Psoas muscle (tissue), 7 donors: ENCODE measurements at regions not wholly inside any gene's neighbourhood (a gene's known extent, or its start where the extent isn't known, plus 50 kb on each side); places are given as distances from the start of the nearest gene placed in this dataset.
A peak's percentile ranks its signal among the peaks of the same experiment; 100 is the strongest.
"Not testable (repeated sequence)": the region's sequence is repeated elsewhere in the genome, so short reads cannot be mapped to it uniquely, and the experiment has no call there.

Source experiments
- ATAC-seq, 4 donors: fragments of 200-7000 bp; cut with Tn5 transposase; one replicate each; pipeline ENCODE4 v1.9.1; 2020; ENCODE audit warnings: moderate library complexity in 3 of 4, mild to moderate bottlenecking in 2 of 4
- DNase-seq, 2 donors: peaks; one replicate each; pipeline ENCODE4 v3.0.0-alpha.2; 2020
- H3K27ac ChIP-seq: fragments of 200-600 bp; one replicate; pipeline ENCODE4 v1.8.0; 2022
- H3K27me3 ChIP-seq, 3 donors: fragments of 200-600 bp in 1 of 3; one replicate each; pipeline versions ENCODE4 v1.6.1 to v1.8.0; 2013 to 2022; ENCODE audit warnings: low read length in 2 of 3, mild to moderate bottlenecking in 2 of 3, moderate library complexity in 1 of 3; ENCODE audit not compliant: insufficient read depth in 3 of 3
- H3K36me3 ChIP-seq, 2 donors: fragments of 200-600 bp in 1 of 2; one replicate each; pipeline versions ENCODE4 v1.6.1 to v1.8.0; 2013 to 2022; ENCODE audit warnings: low read depth in 1 of 2, mild to moderate bottlenecking in 1 of 2, moderate library complexity in 1 of 2; ENCODE audit not compliant: insufficient read depth in 1 of 2
- H3K4me1 ChIP-seq: fragments of 200-600 bp; one replicate; pipeline ENCODE4 v1.8.0; 2022
- H3K4me3 ChIP-seq: fragments of 200-600 bp; one replicate; pipeline ENCODE4 v1.8.0; 2022; ENCODE audit warnings: mild to moderate bottlenecking
- H3K9me3 ChIP-seq: fragments of 200-600 bp; one replicate; pipeline ENCODE4 v1.8.0; 2022
- CTCF ChIP-seq: fragments of 200-600 bp; IDR thresholded peaks from one replicate; pipeline ENCODE4 v1.8.0; 2022; ENCODE audit warnings: antibody characterized with exemption
- WGBS, 3 donors: extraction: QIAGEN DNeasy Blood & Tissue Kit; methylation state at CpG; one replicate each; pipeline versions ENCODE4 v1.1.6 to v1.1.7; 2013; 5-methylcytosine and 5-hydroxymethylcytosine counted together
- intact Hi-C, 2 donors: fragments of 100-400 bp; cut with DNase I; formaldehyde crosslinking; loops; one replicate each; pipeline versions ENCODE4 v1.11.0 to v1.14.2; 2022
- donor health status: healthy with polysubstance abuse.
- donor health status: DM: no; HTN: no; CAD: no; lungs with moderate emphysema.
- donor health status: Bipolar disorder and iron deficiency.
- donor health status: healthy.
- donor health status: DM: yes; HTN: yes; CAD: no.
- donor health status: DM: no; HTN: no; CAD: no.
- donor health status: DM: yes; HTN: yes; CAD: no.

GRCh38 chr3:139113231-139113992 lies 68.7 kb upstream of the PRR23C start:
- H3K9me3 ChIP-seq = no peaks in the 10 kb centered on the region
- intact Hi-C loops = loop anchor here (2.0 kb wide), 1 partner anchor 215 kb away; no protein-coding TSS in a partner anchor
- H3K4me3 ChIP-seq = no peak overlapping the region
- no peak overlapping the region for H3K27ac ChIP-seq
- WGBS, 3 donors = 64 to 68% (median 66%) methylated on average over 7 of the region's 7 CpGs
- no peaks in the 10 kb centered on the region for H3K4me1 ChIP-seq
- ATAC-seq (peak in 1 of 4 donors; percentile 12), DNase-seq (no peak)
- H3K36me3 ChIP-seq = no peaks in the 10 kb centered on the region
- H3K27me3 ChIP-seq = no peaks in the 10 kb centered on the region
- TF ChIP-seq CTCF = no peak

DNA sequence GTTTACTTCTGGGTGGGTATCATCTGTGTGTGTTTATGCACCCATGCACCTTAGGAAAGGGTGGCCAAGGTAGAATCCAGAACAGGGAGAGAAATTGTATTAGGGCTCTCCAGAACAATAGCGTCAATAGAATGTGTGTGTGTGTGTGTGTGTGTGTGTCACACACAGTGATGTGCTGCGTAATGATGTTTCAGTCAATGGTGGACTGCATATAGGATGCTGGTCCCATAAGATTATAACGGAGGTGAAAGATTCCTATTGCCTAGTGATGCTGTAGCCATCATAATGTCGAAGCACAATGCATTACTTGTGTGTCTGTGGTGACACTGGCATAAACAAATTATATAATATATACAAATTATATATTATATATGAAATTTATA lies 69.3 kb upstream of the PRR23C start:
- Histone ChIP-seq H3K9me3 (no peaks in the 10 kb centered on the region), H3K4me3 (no peak overlapping the region), H3K4me1 (no peaks in the 10 kb centered on the region), H3K27me3 (no peaks in the 10 kb centered on the region), H3K36me3 (no peaks in the 10 kb centered on the region), H3K27ac (no peak overlapping the region)
- TF ChIP-seq CTCF = no peak
- DNase-seq (no peak), ATAC-seq (peak in 1 of 4 donors; percentile 10)
- intact Hi-C loops = loop anchor here (2.0 kb wide), 1 partner anchor 215 kb away; no protein-coding TSS in a partner anchor
- 80 to 88% (median 83%) methylated on average over 4 of the region's 4 CpGs for WGBS, 3 donors

GRCh38 chr3:139116631-139117030 lies 71.9 kb upstream of the PRR23C start:
- DNase-seq, H3K27ac ChIP-seq, ATAC-seq, H3K27me3 ChIP-seq, H3K36me3 ChIP-seq, H3K4me3 ChIP-seq, H3K4me1 ChIP-seq, H3K9me3 ChIP-seq, intact Hi-C loops: not testable (repeated sequence)
- WGBS, 3 donors = 85 to 91% (median 87%) methylated on average over 7 of the region's 7 CpGs

DNA sequence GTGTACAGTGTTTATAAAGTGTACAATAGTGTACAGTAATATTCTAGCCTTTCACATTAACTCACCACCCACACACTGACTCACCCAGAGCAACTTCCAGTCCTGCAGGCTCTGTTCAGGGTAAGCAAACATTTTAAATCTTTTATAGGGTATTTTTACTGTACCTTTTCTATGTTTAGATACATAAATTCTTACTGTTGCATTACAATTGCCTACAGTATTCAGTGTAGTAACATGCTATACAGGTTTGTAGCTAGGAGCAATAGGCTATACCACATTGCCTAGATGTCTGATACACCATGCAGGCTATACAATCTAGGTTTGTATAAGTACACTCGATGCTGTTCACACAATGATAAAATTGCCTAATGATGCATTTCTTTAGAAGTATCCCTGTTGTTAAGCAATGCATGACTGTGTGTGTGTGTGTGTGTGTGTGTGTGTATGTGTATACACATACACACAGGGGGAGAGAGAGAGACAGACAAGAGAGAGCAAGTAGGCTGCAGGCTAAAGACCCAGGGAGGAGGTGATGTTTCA lies 72.5 kb upstream of the PRR23C start:
- no peak overlapping the region for H3K4me3 ChIP-seq
- no peak for TF ChIP-seq CTCF
- H3K27me3 ChIP-seq = no peaks in the 10 kb centered on the region
- no peak for DNase-seq
- no peak overlapping the region for H3K27ac ChIP-seq
- no peaks in the 10 kb centered on the region for H3K4me1 ChIP-seq
- WGBS, 3 donors = 79 to 90% (median 87%) methylated on average over 1 of the region's 1 CpG
- no peak for ATAC-seq
- intact Hi-C loops = no loop called here
- no peaks in the 10 kb centered on the region for H3K9me3 ChIP-seq
- H3K36me3 ChIP-seq = no peaks in the 10 kb centered on the region

- intact Hi-C loops = no loop called here
- Histone ChIP-seq H3K4me1 (no peaks in the 10 kb centered on the region), H3K27me3 (no peaks in the 10 kb centered on the region), H3K9me3 (no peaks in the 10 kb centered on the region), H3K4me3 (no peak overlapping the region), H3K27ac (no peak overlapping the region), H3K36me3 (no peaks in the 10 kb centered on the region)
- ATAC-seq (no peak), DNase-seq (no peak)
- TF ChIP-seq CTCF = no peak
- WGBS, 3 donors = 87 to 93% (median 89%) methylated on average over 7 of the region's 7 CpGs
Observed at GRCh38 chr3:139117883-139118760, 73.4 kb upstream of the PRR23C start.
